HEK293T (cell line): ENCODE measurements at regions not wholly inside any gene's neighbourhood (a gene's known extent, or its start where the extent isn't known, plus 50 kb on each side); places are given as distances from the start of the nearest gene placed in this dataset.

Experiments used
- ARNT ChIP-seq: fragments of 450-650 bp; IDR thresholded peaks from 2 replicates; pipeline ENCODE4 v1.6.1; 2017; ENCODE audit warnings: mild to moderate bottlenecking
- SUZ12 ChIP-seq: fragments of 450-650 bp; IDR thresholded peaks from 2 replicates; pipeline ENCODE4 v1.6.1; 2016; ENCODE audit warnings: mild to moderate bottlenecking

GRCh38 chr14:101352567-101352966, 208.7 kb upstream of the DIO3 start:
- TF ChIP-seq ARNT, result no peak
- no peak for TF ChIP-seq SUZ12
